Gastrocnemius medialis (tissue), 4 donors: ENCODE measurements at regions not wholly inside any gene's neighbourhood (a gene's known extent, or its start where the extent isn't known, plus 50 kb on each side); places are given as distances from the start of the nearest gene placed in this dataset.

ENCODE experiments used
- POLR2A ChIP-seq, 2 donors: fragments of 450-650 bp; IDR thresholded peaks; one replicate each; pipeline ENCODE4 v1.6.1; 2017; ENCODE audit warnings: antibody characterized with exemption in 2 of 2, mild to moderate bottlenecking in 2 of 2, moderate library complexity in 2 of 2
- TF ChIP-seq, protein P1 (sequence below), 5 experiments: fragments of 450-650 bp in 3 of 5; fragments of 200-600 bp in 2 of 5; sonication (generic) in 2 of 5; IDR thresholded peaks in 4 of 5; conservative IDR thresholded peaks in 1 of 5; 1 replicate in 4 of 5; 2 replicates in 1 of 5; pipeline ENCODE4 v1.5.1; 2016 to 2019; ENCODE audit warnings: antibody characterized with exemption in 5 of 5, mild to moderate bottlenecking in 3 of 5, moderate library complexity in 3 of 5

DNA sequence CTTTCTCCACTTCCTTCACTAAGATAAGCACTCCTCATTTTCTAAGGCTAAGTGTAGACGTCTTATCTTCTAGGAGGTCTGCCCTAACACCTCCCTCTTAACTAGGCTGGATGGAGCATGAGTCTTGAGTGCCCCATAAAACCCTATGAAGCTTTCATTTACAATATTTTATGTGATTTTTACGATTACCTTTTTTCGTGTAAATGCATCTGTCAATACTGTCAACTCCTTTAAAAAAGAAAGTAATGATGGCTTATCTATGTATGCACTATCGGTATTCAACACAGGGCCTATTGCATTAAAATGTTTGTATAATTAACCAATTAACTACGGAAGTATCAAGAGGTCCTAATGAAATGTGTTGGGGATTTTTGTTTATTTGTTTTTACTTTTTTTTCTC is 156.0 kb upstream of the FAM83B start:
- TF ChIP-seq, protein P1, sequence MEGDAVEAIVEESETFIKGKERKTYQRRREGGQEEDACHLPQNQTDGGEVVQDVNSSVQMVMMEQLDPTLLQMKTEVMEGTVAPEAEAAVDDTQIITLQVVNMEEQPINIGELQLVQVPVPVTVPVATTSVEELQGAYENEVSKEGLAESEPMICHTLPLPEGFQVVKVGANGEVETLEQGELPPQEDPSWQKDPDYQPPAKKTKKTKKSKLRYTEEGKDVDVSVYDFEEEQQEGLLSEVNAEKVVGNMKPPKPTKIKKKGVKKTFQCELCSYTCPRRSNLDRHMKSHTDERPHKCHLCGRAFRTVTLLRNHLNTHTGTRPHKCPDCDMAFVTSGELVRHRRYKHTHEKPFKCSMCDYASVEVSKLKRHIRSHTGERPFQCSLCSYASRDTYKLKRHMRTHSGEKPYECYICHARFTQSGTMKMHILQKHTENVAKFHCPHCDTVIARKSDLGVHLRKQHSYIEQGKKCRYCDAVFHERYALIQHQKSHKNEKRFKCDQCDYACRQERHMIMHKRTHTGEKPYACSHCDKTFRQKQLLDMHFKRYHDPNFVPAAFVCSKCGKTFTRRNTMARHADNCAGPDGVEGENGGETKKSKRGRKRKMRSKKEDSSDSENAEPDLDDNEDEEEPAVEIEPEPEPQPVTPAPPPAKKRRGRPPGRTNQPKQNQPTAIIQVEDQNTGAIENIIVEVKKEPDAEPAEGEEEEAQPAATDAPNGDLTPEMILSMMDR (IDR thresholded peaks at IDR 0.05 in 4 of 5, conservative IDR thresholded peaks at IDR 0.05 in 1 of 5): no peak
- no peak for TF ChIP-seq POLR2A (IDR thresholded peaks at IDR 0.05)
